H1 (cell line): ENCODE measurements at regions not wholly inside any gene's neighbourhood (a gene's known extent, or its start where the extent isn't known, plus 50 kb on each side); places are given as distances from the start of the nearest gene placed in this dataset.

Source experiments
- CTCF ChIA-PET: fragments of 300-600 bp; sonication (Branson Sonifier 250); formaldehyde crosslinking; loops from one replicate; lab custom pipeline; 2021; ENCODE audit not compliant: partially characterized antibody; lab: Charles Lee
- POLR2A ChIA-PET: fragments of 300-600 bp; sonication (Branson Sonifier 250); formaldehyde crosslinking; loops from one replicate; lab custom pipeline; 2021; ENCODE audit warnings: inconsistent platforms; ENCODE audit not compliant: partially characterized antibody; lab: Charles Lee
- DNase-seq, 2 experiments: peaks; one replicate each; pipeline versions ENCODE4 v3.0.0 to v3.0.0-alpha.2; 2010 to 2022; ENCODE audit warnings: low spot score in 2 of 2, low read depth in 1 of 2, mixed read lengths in 1 of 2
- FAIRE-seq: peaks from 2 replicates; lab custom pipeline; 2011; peaks lifted over from hg19 to GRCh38; lab: Jason Lieb, UNC
- H2AFZ ChIP-seq: 2 replicates; pipeline ENCODE4 v1.8.1; 2012; ENCODE audit warnings: low read length, inconsistent platforms
- H2AK5ac ChIP-seq: 2 replicates; pipeline ENCODE4 v1.6.1; 2013; ENCODE audit warnings: low read depth, low read length
- H2BK120ac ChIP-seq: replicated peaks from 2 replicates; pipeline ENCODE3; 2013; ENCODE audit warnings: low read depth, low read length, inconsistent platforms
- H2BK12ac ChIP-seq: 2 replicates; pipeline ENCODE4 v1.6.1; 2013; ENCODE audit warnings: low read depth, low read length
- H2BK15ac ChIP-seq: 2 replicates; pipeline ENCODE4 v1.6.1; 2013; ENCODE audit warnings: low read length
- H2BK20ac ChIP-seq: 2 replicates; pipeline ENCODE4 v1.6.1; 2013; ENCODE audit warnings: low read length
- H2BK5ac ChIP-seq: 2 replicates; pipeline ENCODE4 v1.6.1; 2013; ENCODE audit warnings: low read depth, low read length
- H3K14ac ChIP-seq: 2 replicates; pipeline ENCODE4 v1.6.1; 2013; ENCODE audit warnings: inconsistent platforms; ENCODE audit not compliant: insufficient read length
- H3K18ac ChIP-seq: 2 replicates; pipeline ENCODE4 v1.6.1; 2013; ENCODE audit warnings: low read length; ENCODE audit errors: extremely low read depth
- H3K23ac ChIP-seq: 2 replicates; pipeline ENCODE4 v1.6.1; 2013; ENCODE audit warnings: inconsistent platforms; ENCODE audit not compliant: insufficient read length
- H3K23me2 ChIP-seq: 2 replicates; pipeline ENCODE4 v1.6.1; 2013; ENCODE audit warnings: low read depth, low read length
- H3K27ac ChIP-seq: 2 replicates; pipeline ENCODE4 v1.6.1; 2011; ENCODE audit warnings: low read depth, low read length, inconsistent platforms
- H3K27me3 ChIP-seq, 4 experiments: replicated peaks in 1 of 4; 1 replicate in 1 of 4; 2 replicates in 3 of 4; pipeline versions ENCODE4 v1.6.1 to v1.8.1; 2011 to 2013; ENCODE audit warnings: low read length in 3 of 4, mild to moderate bottlenecking in 3 of 4, inconsistent platforms in 2 of 4, mixed read lengths in 2 of 4, moderate library complexity in 1 of 4; ENCODE audit not compliant: control insufficient read depth in 3 of 4, insufficient read depth in 3 of 4; ENCODE audit errors: extremely low read depth in 1 of 4
- H3K36me3 ChIP-seq, 4 experiments: 2 replicates each; pipeline versions ENCODE4 v1.6.1 to v1.8.1; 2011 to 2013; ENCODE audit warnings: mild to moderate bottlenecking in 4 of 4, low read length in 3 of 4, moderate library complexity in 2 of 4, control low read depth in 1 of 4, inconsistent platforms in 1 of 4; ENCODE audit not compliant: insufficient read depth in 4 of 4, control insufficient read depth in 2 of 4
- H3K4ac ChIP-seq: replicated peaks from 2 replicates; pipeline ENCODE3; 2013; ENCODE audit warnings: low read length, low read depth, mixed read lengths, inconsistent platforms; ENCODE audit not compliant: insufficient read length
- H3K4me1 ChIP-seq, 4 experiments: replicated peaks in 1 of 4; 1 replicate in 1 of 4; 2 replicates in 3 of 4; pipeline versions ENCODE4 v1.6.1 to v1.8.1; 2011 to 2013; ENCODE audit warnings: low read length in 3 of 4, inconsistent platforms in 2 of 4, mixed read lengths in 1 of 4; ENCODE audit not compliant: insufficient read depth in 4 of 4, control insufficient read depth in 3 of 4
- H3K4me2 ChIP-seq, 2 experiments: 2 replicates each; pipeline versions ENCODE4 v1.6.1 to v1.8.1; 2011 to 2013; ENCODE audit warnings: low read depth in 2 of 2, low read length in 2 of 2, control low read depth in 1 of 2, inconsistent platforms in 1 of 2, mild to moderate bottlenecking in 1 of 2; ENCODE audit not compliant: insufficient read depth in 1 of 2
- H3K4me3 ChIP-seq, 4 experiments: fragments of 200-600, 300-600 bp in 1 of 4; sonication (generic), shearing (Covaris generic), sonication (Bioruptor Twin) in 1 of 4; 2 replicates each; pipeline versions ENCODE4 v1.5.1 to v1.8.1; 2011 to 2016; ENCODE audit warnings: low read length in 4 of 4, low read depth in 3 of 4, control low read depth in 2 of 4, inconsistent platforms in 2 of 4, mild to moderate bottlenecking in 2 of 4, mixed read lengths in 1 of 4, moderate library complexity in 1 of 4; ENCODE audit not compliant: insufficient read depth in 2 of 4; ENCODE audit errors: extremely low read depth in 1 of 4
- H3K56ac ChIP-seq: replicated peaks from 2 replicates; pipeline ENCODE3; 2013; ENCODE audit warnings: low read depth, mild to moderate bottlenecking, mixed read lengths, low read length, inconsistent platforms; ENCODE audit not compliant: insufficient read length
- H3K79me1 ChIP-seq: 2 replicates; pipeline ENCODE4 v1.6.1; 2013; ENCODE audit warnings: low read depth, low read length, control low read depth
- H3K79me2 ChIP-seq, 2 experiments: 2 replicates each; pipeline versions ENCODE4 v1.6.1 to v1.8.1; 2012 to 2013; ENCODE audit warnings: low read length in 2 of 2, mild to moderate bottlenecking in 2 of 2, inconsistent platforms in 1 of 2; ENCODE audit not compliant: insufficient read depth in 2 of 2, control insufficient read depth in 1 of 2
- H3K9ac ChIP-seq, 4 experiments: replicated peaks in 1 of 4; 1 replicate in 1 of 4; 2 replicates in 3 of 4; pipeline versions ENCODE4 v1.6.1 to v1.8.1; 2011 to 2013; ENCODE audit warnings: low read depth in 3 of 4, low read length in 3 of 4, control low read depth in 2 of 4, mild to moderate bottlenecking in 2 of 4, moderate library complexity in 2 of 4, inconsistent platforms in 1 of 4; ENCODE audit errors: extremely low read depth in 1 of 4
- H3K9me3 ChIP-seq, 2 experiments: 2 replicates each; pipeline versions ENCODE4 v1.6.1 to v1.8.1; 2012 to 2013; ENCODE audit warnings: mild to moderate bottlenecking in 2 of 2, moderate library complexity in 2 of 2, control low read depth in 1 of 2, inconsistent platforms in 1 of 2, low read depth in 1 of 2, low read length in 1 of 2, mixed read lengths in 1 of 2; ENCODE audit not compliant: insufficient read depth in 2 of 2
- H4K20me1 ChIP-seq, 2 experiments: replicated peaks in 1 of 2; 2 replicates each; pipeline versions ENCODE3 to v1.8.1; 2011 to 2013; ENCODE audit warnings: inconsistent platforms in 2 of 2, low read length in 2 of 2, mild to moderate bottlenecking in 1 of 2; ENCODE audit not compliant: insufficient read depth in 2 of 2, control insufficient read depth in 1 of 2
- H4K5ac ChIP-seq: 2 replicates; pipeline ENCODE4 v1.6.1; 2013; ENCODE audit warnings: low read length, low read depth, mixed read lengths, inconsistent platforms; ENCODE audit not compliant: insufficient read length
- H4K8ac ChIP-seq: 2 replicates; pipeline ENCODE4 v1.8.0; 2013; ENCODE audit warnings: mild to moderate bottlenecking, moderate library complexity, low read length, inconsistent platforms; ENCODE audit not compliant: insufficient read depth; ENCODE audit errors: extremely low read depth
- H4K91ac ChIP-seq: replicated peaks from 2 replicates; pipeline ENCODE3; 2013; ENCODE audit warnings: low read length, mixed read lengths, inconsistent platforms; ENCODE audit not compliant: insufficient read length
- HDAC6 ChIP-seq: IDR thresholded peaks from one replicate; pipeline ENCODE4 v1.7.1; 2012; ENCODE audit warnings: low read depth, mild to moderate bottlenecking, inconsistent platforms, low read length, moderate library complexity
- WGBS, 2 experiments: shearing (Covaris generic) in 1 of 2; methylation state at CpG; one replicate each; pipeline versions ENCODE4 v1.1.6 to v1.1.7; 2013 to 2015; ENCODE audit warnings: low lambda C conversion rate in 2 of 2, mixed read lengths in 2 of 2, inconsistent platforms in 1 of 2, low coverage in 1 of 2, missing lambda C conversion rate in 1 of 2; ENCODE audit not compliant: insufficient replicate concordance in 2 of 2, insufficient coverage in 1 of 2, insufficient read length in 1 of 2; ENCODE audit errors: extremely low coverage in 1 of 2, missing lambda C conversion rate in 1 of 2; 5-methylcytosine and 5-hydroxymethylcytosine counted together

DNA sequence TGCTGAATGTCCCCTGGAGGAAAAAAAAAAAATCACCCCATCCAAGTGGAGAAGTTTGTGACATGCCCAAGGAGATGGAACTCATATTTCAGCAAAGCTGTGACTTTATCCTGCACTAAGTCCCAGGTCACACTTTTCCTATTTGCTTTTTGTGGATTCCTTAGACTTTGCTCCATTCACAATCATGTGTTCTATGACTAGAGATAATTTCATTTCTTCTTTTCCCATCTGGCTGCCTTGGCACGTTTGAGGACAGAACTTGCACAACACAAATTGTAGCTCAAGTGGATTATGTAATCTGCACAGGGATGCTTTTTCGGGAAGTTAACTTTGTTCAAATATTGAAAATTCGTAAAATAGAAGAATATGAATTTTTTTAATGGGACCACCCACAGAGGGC lies 100.7 kb upstream of the PTPN1 start:
- CTCF ChIA-PET: no interaction called here
- Histone ChIP-seq H3K18ac (no peak overlapping the region), H3K4me2 (no peak overlapping the region), H4K5ac (no peak overlapping the region), H2BK20ac (no peak overlapping the region), H3K27me3 (no peaks in the 10 kb centered on the region), H3K4me3 (no peak overlapping the region), H3K4ac (no peak overlapping the region), H4K8ac (no peak overlapping the region), H3K27ac (no peak overlapping the region), H2BK12ac (no peak overlapping the region), H2AFZ (no peak overlapping the region), H3K36me3 (no peaks in the 10 kb centered on the region), H4K91ac (no peak overlapping the region), H2AK5ac (no peak overlapping the region), H2BK15ac (no peak overlapping the region), H2BK120ac (no peak overlapping the region), H3K9me3 (peaks cover 10% of the 10 kb centered on the region in 2 experiments; a peak in 3 of 4 replicates), H2BK5ac (no peak overlapping the region), H3K4me1 (peaks cover 0 to 10% (median 4%) of the 10 kb centered on the region in 4 experiments; a peak in 2 of 7 replicates), H3K79me2 (no peaks in the 10 kb centered on the region), H3K14ac (no peak overlapping the region), H3K79me1 (no peaks in the 10 kb centered on the region), H3K23ac (no peak overlapping the region), H3K56ac (no peak overlapping the region), H3K23me2 (no peaks in the 10 kb centered on the region; the same call in 1 of the 2 replicates), H4K20me1 (no peaks in the 10 kb centered on the region), H3K9ac (no peak overlapping the region)
- DNase-seq (no peak), FAIRE-seq (no peak)
- POLR2A ChIA-PET: no interaction called here
- WGBS, 2 experiments: 89% methylated on average over 3 of the region's 3 CpGs; no CpG with 5 or more reads in 1 of the 2 experiments
- no peak for TF ChIP-seq HDAC6
